Upper lobe of left lung (tissue), 4 donors: ENCODE measurements at regions not wholly inside any gene's neighbourhood (a gene's known extent, or its start where the extent isn't known, plus 50 kb on each side); places are given as distances from the start of the nearest gene placed in this dataset.

ENCODE experiments used
- POLR2A ChIP-seq, 4 donors: fragments of 450-650 bp; IDR thresholded peaks; one replicate each; pipeline ENCODE4 v1.5.1; 2016 to 2017; ENCODE audit warnings: antibody characterized with exemption in 4 of 4, mild to moderate bottlenecking in 2 of 4
- TF ChIP-seq, protein P1 (sequence below), 6 experiments: fragments of 450-650 bp in 4 of 6; fragments of 200-600 bp in 2 of 6; sonication (generic) in 2 of 6; IDR thresholded peaks; one replicate each; pipeline ENCODE4 v1.5.1; 2016 to 2019; ENCODE audit warnings: antibody characterized with exemption in 6 of 6

DNA sequence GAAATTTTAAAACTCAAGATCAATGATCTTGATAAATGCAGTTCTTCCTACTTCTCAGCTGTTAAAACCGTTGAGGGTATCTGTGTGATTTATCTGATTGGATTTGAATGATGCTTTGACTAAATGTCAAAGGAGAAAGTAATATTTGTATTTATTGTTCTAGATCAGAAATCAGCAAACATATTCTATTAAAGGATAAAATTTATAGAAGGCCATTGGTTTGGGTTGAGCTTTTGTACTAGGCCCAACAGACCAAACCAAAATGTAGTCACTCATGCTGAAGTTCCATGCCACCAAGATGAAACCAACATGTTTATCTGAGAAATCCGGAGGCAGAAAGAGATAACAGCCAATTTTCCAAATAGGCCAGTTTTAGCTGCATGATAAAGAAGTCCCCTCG lies 64.5 kb upstream of the BMP2K start:
- TF ChIP-seq, protein P1, sequence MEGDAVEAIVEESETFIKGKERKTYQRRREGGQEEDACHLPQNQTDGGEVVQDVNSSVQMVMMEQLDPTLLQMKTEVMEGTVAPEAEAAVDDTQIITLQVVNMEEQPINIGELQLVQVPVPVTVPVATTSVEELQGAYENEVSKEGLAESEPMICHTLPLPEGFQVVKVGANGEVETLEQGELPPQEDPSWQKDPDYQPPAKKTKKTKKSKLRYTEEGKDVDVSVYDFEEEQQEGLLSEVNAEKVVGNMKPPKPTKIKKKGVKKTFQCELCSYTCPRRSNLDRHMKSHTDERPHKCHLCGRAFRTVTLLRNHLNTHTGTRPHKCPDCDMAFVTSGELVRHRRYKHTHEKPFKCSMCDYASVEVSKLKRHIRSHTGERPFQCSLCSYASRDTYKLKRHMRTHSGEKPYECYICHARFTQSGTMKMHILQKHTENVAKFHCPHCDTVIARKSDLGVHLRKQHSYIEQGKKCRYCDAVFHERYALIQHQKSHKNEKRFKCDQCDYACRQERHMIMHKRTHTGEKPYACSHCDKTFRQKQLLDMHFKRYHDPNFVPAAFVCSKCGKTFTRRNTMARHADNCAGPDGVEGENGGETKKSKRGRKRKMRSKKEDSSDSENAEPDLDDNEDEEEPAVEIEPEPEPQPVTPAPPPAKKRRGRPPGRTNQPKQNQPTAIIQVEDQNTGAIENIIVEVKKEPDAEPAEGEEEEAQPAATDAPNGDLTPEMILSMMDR (IDR thresholded peaks at IDR 0.05): no peak
- no peak for TF ChIP-seq POLR2A (IDR thresholded peaks at IDR 0.05)
